ENCODE measurements at regions not wholly inside any gene's neighbourhood (a gene's known extent, or its start where the extent isn't known, plus 50 kb on each side); places are given as distances from the start of the nearest gene placed in this dataset.

GRCh38 chr10:45150997-45151396 is 150.3 kb downstream of the ZNF22 start:
- Histone ChIP-seq H3K27ac (no peak overlapping the region), H3K4me3 (no peak overlapping the region), H3K9me3 (no peaks in the 10 kb centered on the region), H3K36me3 (no peaks in the 10 kb centered on the region), H3K27me3 (replicated peaks; ENCODE audit: insufficient read depth) (no peaks in the 10 kb centered on the region), H3K4me1 (replicated peaks) (no peaks in the 10 kb centered on the region)
- WGBS = 95% methylated on average over 9 of the region's 9 CpGs
- intact Hi-C loops (cut with DNase I) = no loop called here
- TF ChIP-seq POLR2A (IDR thresholded peaks at IDR 0.05) (no peak), POLR2AphosphoS5 (IDR thresholded peaks at IDR 0.05) (no peak), CTCF (IDR thresholded peaks at IDR 0.05) (no peak)
- DNase-seq (ENCODE audit: low spot score) = no peak

- 93% methylated on average over 17 of the region's 18 CpGs for WGBS
- intact Hi-C loops (cut with DNase I) = no loop called here
- H3K27ac ChIP-seq = no peak overlapping the region
- no peak overlapping the region for H3K4me3 ChIP-seq
- H3K4me1 ChIP-seq (replicated peaks) = no peaks in the 10 kb centered on the region
- DNase-seq (ENCODE audit: low spot score) = no peak
- H3K9me3 ChIP-seq = no peaks in the 10 kb centered on the region
- TF ChIP-seq POLR2A (IDR thresholded peaks at IDR 0.05) (no peak), CTCF (IDR thresholded peaks at IDR 0.05) (no peak), POLR2AphosphoS5 (IDR thresholded peaks at IDR 0.05) (no peak)
- H3K27me3 ChIP-seq (replicated peaks; ENCODE audit: insufficient read depth) = no peaks in the 10 kb centered on the region
- H3K36me3 ChIP-seq = no peaks in the 10 kb centered on the region
These were observed 150.9 kb downstream of the ZNF22 start for GRCh38 chr10:45151467-45152214.

GRCh38 chr10:45152726-45153125 is 152.0 kb downstream of the ZNF22 start:
- WGBS = 56% methylated on average over 3 of the region's 3 CpGs
- no peak for TF ChIP-seq CTCF (IDR thresholded peaks at IDR 0.05)
- no peak for TF ChIP-seq POLR2A (IDR thresholded peaks at IDR 0.05)
- TF ChIP-seq POLR2AphosphoS5 (IDR thresholded peaks at IDR 0.05) = no peak
- no peaks in the 10 kb centered on the region for H3K27me3 ChIP-seq (replicated peaks; ENCODE audit: insufficient read depth)
- H3K36me3 ChIP-seq = no peaks in the 10 kb centered on the region
- no peaks in the 10 kb centered on the region for H3K9me3 ChIP-seq
- no peak overlapping the region for H3K4me3 ChIP-seq
- no peaks in the 10 kb centered on the region for H3K4me1 ChIP-seq (replicated peaks)
- intact Hi-C loops (cut with DNase I) = no loop called here
- no peak overlapping the region for H3K27ac ChIP-seq
- no peak for DNase-seq (ENCODE audit: low spot score)

- Histone ChIP-seq H3K9me3 (no peaks in the 10 kb centered on the region), H3K4me1 (replicated peaks) (no peaks in the 10 kb centered on the region), H3K36me3 (no peaks in the 10 kb centered on the region), H3K4me3 (no peak overlapping the region), H3K27ac (no peak overlapping the region), H3K27me3 (replicated peaks; ENCODE audit: insufficient read depth) (no peaks in the 10 kb centered on the region)
- WGBS = 48% methylated on average over 3 of the region's 3 CpGs
- intact Hi-C loops (cut with DNase I) = no loop called here
- no peak for DNase-seq (ENCODE audit: low spot score)
- TF ChIP-seq POLR2AphosphoS5 (IDR thresholded peaks at IDR 0.05) (no peak), POLR2A (IDR thresholded peaks at IDR 0.05) (no peak), CTCF (IDR thresholded peaks at IDR 0.05) (no peak)
These were observed 153.8 kb downstream of the ZNF22 start for GRCh38 chr10:45154502-45154901.

- Histone ChIP-seq H3K4me1 (replicated peaks) (no peaks in the 10 kb centered on the region), H3K4me3 (no peak overlapping the region), H3K36me3 (no peaks in the 10 kb centered on the region), H3K27me3 (replicated peaks; ENCODE audit: insufficient read depth) (no peaks in the 10 kb centered on the region), H3K27ac (no peak overlapping the region), H3K9me3 (no peaks in the 10 kb centered on the region)
- TF ChIP-seq POLR2AphosphoS5 (IDR thresholded peaks at IDR 0.05) (no peak), POLR2A (IDR thresholded peaks at IDR 0.05) (no peak), CTCF (IDR thresholded peaks at IDR 0.05) (no peak)
- WGBS = 96% methylated on average over 5 of the region's 5 CpGs
- DNase-seq (ENCODE audit: low spot score) = no peak
- intact Hi-C loops (cut with DNase I) = no loop called here
These were observed 155.1 kb downstream of the ZNF22 start for GRCh38 chr10:45155784-45156183.
